Natural killer cell treated with Interleukin-12 subunit alpha and Interleukin-12 subunit beta and Interleukin-15 and Interleukin-18, amount 100 ng/mL, for 72 hours (primary cell): ENCODE measurements at regions not wholly inside any gene's neighbourhood (a gene's known extent, or its start where the extent isn't known, plus 50 kb on each side); places are given as distances from the start of the nearest gene placed in this dataset.

Source experiments
- ATAC-seq, 2 donors: fragments of 150-1000 bp; cut with Tn5 transposase in 1 of 2; sonication (Bioruptor Pico), chemical (Tn5 transposase) in 1 of 2; 2 replicates each; pipeline ENCODE4 v1.10.0; 2021
- DNase-seq: peaks from one replicate; pipeline ENCODE4 v3.0.0; 2022; ENCODE audit warnings: low spot score
- H3K27ac Mint-ChIP-seq, 2 donors: 1 replicate in 1 of 2; 2 replicates in 1 of 2; pipeline ENCODE4 v1.8.0; 2022; ENCODE audit warnings: mixed read lengths in 2 of 2, mild to moderate bottlenecking in 1 of 2, moderate library complexity in 1 of 2
- H3K27me3 Mint-ChIP-seq, 2 donors: 1 replicate in 1 of 2; 2 replicates in 1 of 2; pipeline ENCODE4 v1.8.0; 2022; ENCODE audit warnings: mixed read lengths in 2 of 2
- H3K36me3 Mint-ChIP-seq: one replicate; pipeline ENCODE4 v1.8.0; 2022; ENCODE audit warnings: mixed read lengths
- H3K4me1 Mint-ChIP-seq, 2 donors: 1 replicate in 1 of 2; 2 replicates in 1 of 2; pipeline ENCODE4 v1.8.0; 2022; ENCODE audit warnings: low read depth in 2 of 2, mixed read lengths in 2 of 2, mild to moderate bottlenecking in 1 of 2
- H3K4me3 Mint-ChIP-seq: one replicate; pipeline ENCODE4 v1.8.0; 2022; ENCODE audit warnings: mixed read lengths
- H3K9me3 Mint-ChIP-seq: 2 replicates; pipeline ENCODE4 v1.8.0; 2022; ENCODE audit warnings: mixed read lengths

GRCh38 chr2:30351949-30352348 is 95.1 kb upstream of the LCLAT1 start:
- H3K4me1 Mint-ChIP-seq = peaks cover 4 to 27% of the 10 kb centered on the region in 2 donors
- no peaks in the 10 kb centered on the region for H3K27me3 Mint-ChIP-seq
- H3K27ac Mint-ChIP-seq = no peak overlapping the region
- ATAC-seq (peak in 1 of 2 donors; percentile 26), DNase-seq (no peak)
- no peaks in the 10 kb centered on the region for H3K36me3 Mint-ChIP-seq
- H3K9me3 Mint-ChIP-seq = peaks cover 4% of the 10 kb centered on the region
- no peak overlapping the region for H3K4me3 Mint-ChIP-seq

GRCh38 chr2:30354150-30354549 is 92.9 kb upstream of the LCLAT1 start:
- ATAC-seq = no peak
- DNase-seq = no peak

GRCh38 chr2:30354621-30355020 is 92.4 kb upstream of the LCLAT1 start:
- peaks cover 4 to 23% of the 10 kb centered on the region in 2 donors for H3K4me1 Mint-ChIP-seq
- no peak for DNase-seq
- ATAC-seq = no peak
- no peaks in the 10 kb centered on the region for H3K27me3 Mint-ChIP-seq
- H3K27ac Mint-ChIP-seq = no peak overlapping the region
- no peaks in the 10 kb centered on the region for H3K9me3 Mint-ChIP-seq
- H3K4me3 Mint-ChIP-seq = no peak overlapping the region
- no peaks in the 10 kb centered on the region for H3K36me3 Mint-ChIP-seq

More at GRCh38 chr2:30354150-30354549, 92.9 kb upstream of the LCLAT1 start:
- Mint-ChIP-seq H3K4me1 (peaks cover 4 to 22% of the 10 kb centered on the region in 2 donors), H3K36me3 (no peaks in the 10 kb centered on the region), H3K4me3 (no peak overlapping the region), H3K27ac (no peak overlapping the region), H3K27me3 (no peaks in the 10 kb centered on the region), H3K9me3 (no peaks in the 10 kb centered on the region)

GRCh38 chr2:30355306-30355705 is 91.7 kb upstream of the LCLAT1 start:
- no peaks in the 10 kb centered on the region for H3K27me3 Mint-ChIP-seq
- DNase-seq = no peak
- H3K36me3 Mint-ChIP-seq = no peaks in the 10 kb centered on the region
- peak overlapping the region in 1 of 2 donors; percentile 36 for H3K27ac Mint-ChIP-seq
- peaks cover 4 to 29% of the 10 kb centered on the region in 2 donors for H3K4me1 Mint-ChIP-seq
- H3K9me3 Mint-ChIP-seq = no peaks in the 10 kb centered on the region
- peak; percentile 36 to 39 for ATAC-seq
- no peak overlapping the region for H3K4me3 Mint-ChIP-seq

GRCh38 chr2:30356071-30356470 is 91.0 kb upstream of the LCLAT1 start:
- H3K4me1 Mint-ChIP-seq = peaks cover 12 to 36% of the 10 kb centered on the region in 2 donors
- H3K27ac Mint-ChIP-seq = no peak overlapping the region
- no peak for DNase-seq
- no peaks in the 10 kb centered on the region for H3K9me3 Mint-ChIP-seq
- H3K36me3 Mint-ChIP-seq = no peaks in the 10 kb centered on the region
- ATAC-seq = no peak
- H3K4me3 Mint-ChIP-seq = no peak overlapping the region
- no peaks in the 10 kb centered on the region for H3K27me3 Mint-ChIP-seq

- DNase-seq (no peak), ATAC-seq (no peak)
- Mint-ChIP-seq H3K4me3 (no peak overlapping the region), H3K27me3 (no peaks in the 10 kb centered on the region), H3K9me3 (no peaks in the 10 kb centered on the region), H3K27ac (no peak overlapping the region), H3K4me1 (peaks cover 19 to 42% of the 10 kb centered on the region in 2 donors), H3K36me3 (no peaks in the 10 kb centered on the region)
Measured at GRCh38 chr2:30356776-30357175, 90.3 kb upstream of the LCLAT1 start.

- Mint-ChIP-seq H3K27me3 (no peaks in the 10 kb centered on the region), H3K27ac (no peak overlapping the region), H3K9me3 (peaks cover 2% of the 10 kb centered on the region), H3K4me1 (peaks cover 27 to 42% of the 10 kb centered on the region in 2 donors), H3K36me3 (no peaks in the 10 kb centered on the region), H3K4me3 (no peak overlapping the region)
- DNase-seq = no peak
- no peak for ATAC-seq
Measured at GRCh38 chr2:30358351-30358750, 88.7 kb upstream of the LCLAT1 start.

GRCh38 chr2:30358842-30359241 is 88.2 kb upstream of the LCLAT1 start:
- Mint-ChIP-seq H3K9me3 (peaks cover 2% of the 10 kb centered on the region), H3K4me1 (peaks cover 29 to 44% of the 10 kb centered on the region in 2 donors), H3K27ac (no peak overlapping the region), H3K27me3 (no peaks in the 10 kb centered on the region), H3K4me3 (no peak overlapping the region), H3K36me3 (no peaks in the 10 kb centered on the region)
- ATAC-seq = no peak
- no peak for DNase-seq

GRCh38 chr2:30359644-30360167 is 87.3 kb upstream of the LCLAT1 start:
- peaks cover 2% of the 10 kb centered on the region for H3K9me3 Mint-ChIP-seq
- H3K27ac Mint-ChIP-seq = peak overlapping the region in 1 of 2 donors; percentile 87
- H3K36me3 Mint-ChIP-seq = no peaks in the 10 kb centered on the region
- ATAC-seq (no peak), DNase-seq (no peak)
- no peak overlapping the region for H3K4me3 Mint-ChIP-seq
- peaks cover 29 to 49% of the 10 kb centered on the region in 2 donors for H3K4me1 Mint-ChIP-seq
- no peaks in the 10 kb centered on the region for H3K27me3 Mint-ChIP-seq

- no peaks in the 10 kb centered on the region for H3K27me3 Mint-ChIP-seq
- DNase-seq = peak; percentile 69
- peak; percentile 53 to 75 for ATAC-seq
Measured at GRCh38 chr2:30361751-30362394, 85.2 kb upstream of the LCLAT1 start.

GRCh38 chr2:30362468-30363081 is 84.5 kb upstream of the LCLAT1 start:
- Mint-ChIP-seq H3K9me3 (peaks cover 2% of the 10 kb centered on the region), H3K27ac (peak overlapping the region; percentile 44 to 85), H3K4me1 (peaks cover 41 to 56% of the 10 kb centered on the region in 2 donors), H3K4me3 (no peak overlapping the region), H3K27me3 (no peaks in the 10 kb centered on the region), H3K36me3 (no peaks in the 10 kb centered on the region)
- no peak for DNase-seq
- ATAC-seq = no peak

More at GRCh38 chr2:30361751-30362394, 85.2 kb upstream of the LCLAT1 start:
- Mint-ChIP-seq H3K4me1 (peaks cover 40 to 58% of the 10 kb centered on the region in 2 donors), H3K4me3 (peak overlapping the region; percentile 48), H3K9me3 (peaks cover 2% of the 10 kb centered on the region), H3K27ac (peak overlapping the region; percentile 44 to 85), H3K36me3 (no peaks in the 10 kb centered on the region)

- DNase-seq (no peak), ATAC-seq (no peak)
- Mint-ChIP-seq H3K4me1 (peaks cover 41 to 56% of the 10 kb centered on the region in 2 donors), H3K27me3 (no peaks in the 10 kb centered on the region), H3K36me3 (no peaks in the 10 kb centered on the region), H3K9me3 (peaks cover 2% of the 10 kb centered on the region), H3K4me3 (no peak overlapping the region), H3K27ac (peak overlapping the region in 1 of 2 donors; percentile 85)
Measured at GRCh38 chr2:30363406-30363805, 83.6 kb upstream of the LCLAT1 start.

GRCh38 chr2:30365201-30365600 is 81.8 kb upstream of the LCLAT1 start:
- peaks cover 41 to 55% of the 10 kb centered on the region in 2 donors for H3K4me1 Mint-ChIP-seq
- H3K27me3 Mint-ChIP-seq = no peaks in the 10 kb centered on the region

GRCh38 chr2:30366199-30366691 is 80.8 kb upstream of the LCLAT1 start:
- peaks cover 34 to 53% of the 10 kb centered on the region in 2 donors for H3K4me1 Mint-ChIP-seq
- no peak overlapping the region for H3K4me3 Mint-ChIP-seq
- no peaks in the 10 kb centered on the region for H3K36me3 Mint-ChIP-seq
- DNase-seq (no peak), ATAC-seq (peak; percentile 67)
- peak overlapping the region in 1 of 2 donors; percentile 15 for H3K27ac Mint-ChIP-seq
- H3K27me3 Mint-ChIP-seq = no peaks in the 10 kb centered on the region
- H3K9me3 Mint-ChIP-seq = peaks cover 2% of the 10 kb centered on the region

More at GRCh38 chr2:30365201-30365600, 81.8 kb upstream of the LCLAT1 start:
- Mint-ChIP-seq H3K9me3 (peaks cover 2% of the 10 kb centered on the region), H3K4me3 (no peak overlapping the region), H3K36me3 (no peaks in the 10 kb centered on the region), H3K27ac (no peak overlapping the region)
- ATAC-seq (no peak), DNase-seq (no peak)
